WTC11 (cell line): ENCODE measurements at regions not wholly inside any gene's neighbourhood (a gene's known extent, or its start where the extent isn't known, plus 50 kb on each side); places are given as distances from the start of the nearest gene placed in this dataset.

Experiments used
- ATAC-seq: fragments of 200-7000 bp; cut with Tn5 transposase; 2 replicates; pipeline ENCODE4 v1.10.0; 2021; ENCODE audit warnings: mild to moderate bottlenecking, moderate library complexity
- CTCF ChIA-PET: fragments of 300-600 bp; sonication (Branson Sonifier 250); formaldehyde crosslinking; loops from one replicate; lab custom pipeline; 2021; ENCODE audit warnings: antibody characterized with exemption; lab: Charles Lee
- POLR2A ChIA-PET: fragments of 350-600 bp; sonication (Branson Sonifier 250); formaldehyde crosslinking; loops from one replicate; lab custom pipeline; 2021; ENCODE audit warnings: antibody characterized with exemption; lab: Charles Lee
- DNase-seq: peaks from one replicate; pipeline ENCODE4 v3.0.0; 2021; ENCODE audit warnings: low spot score
- H3K27ac Mint-ChIP-seq: 2 replicates; pipeline ENCODE4 v1.8.0; 2021; ENCODE audit warnings: mixed read lengths
- H3K27me3 Mint-ChIP-seq: 2 replicates; pipeline ENCODE4 v1.8.0; 2021; ENCODE audit warnings: low read depth, mild to moderate bottlenecking, moderate library complexity, mixed read lengths
- H3K36me3 Mint-ChIP-seq: 2 replicates; pipeline ENCODE4 v1.8.0; 2021; ENCODE audit warnings: mixed read lengths
- H3K4me1 Mint-ChIP-seq: 2 replicates; pipeline ENCODE4 v1.8.0; 2022; ENCODE audit warnings: mixed read lengths
- H3K4me3 Mint-ChIP-seq: 2 replicates; pipeline ENCODE4 v1.8.0; 2021; ENCODE audit warnings: mild to moderate bottlenecking, moderate library complexity, mixed read lengths
- H3K9me3 Mint-ChIP-seq: 2 replicates; pipeline ENCODE4 v1.8.0; 2021; ENCODE audit warnings: mixed read lengths
- ARID4B ChIP-seq: sonication (generic); formaldehyde crosslinking; IDR thresholded peaks from 2 replicates; pipeline ENCODE4 v1.8.0; 2023; ENCODE audit warnings: missing genetic modification reagents, mild to moderate bottlenecking, borderline replicate concordance
- CBFB ChIP-seq: sonication (generic); formaldehyde crosslinking; IDR thresholded peaks from 2 replicates; pipeline ENCODE4 v1.8.1; 2022; ENCODE audit warnings: mild to moderate bottlenecking, low read depth, missing genetic modification reagents
- CDX4 ChIP-seq: fragments of 250-450 bp; sonication (Bioruptor Pico); IDR thresholded peaks from 2 replicates; pipeline ENCODE4 v1.9.0; 2021; ENCODE audit warnings: moderate library complexity, mild to moderate bottlenecking, inconsistent platforms, borderline replicate concordance
- CTCF ChIP-seq: fragments of 200-600 bp; IDR thresholded peaks from 2 replicates; pipeline ENCODE4 v1.8.0; 2022; ENCODE audit warnings: antibody characterized with exemption
- E2F5 ChIP-seq: sonication (generic); formaldehyde crosslinking; IDR thresholded peaks from 2 replicates; pipeline ENCODE4 v1.8.1; 2022; ENCODE audit warnings: mild to moderate bottlenecking, moderate library complexity, missing genetic modification reagents
- EMX1 ChIP-seq: fragments of 250-450 bp; sonication (Bioruptor Pico); IDR thresholded peaks from 2 replicates; pipeline ENCODE4 v1.8.0; 2021; ENCODE audit warnings: mild to moderate bottlenecking
- OVOL2 ChIP-seq: fragments of 250-450 bp; sonication (Bioruptor Pico); IDR thresholded peaks from 2 replicates; pipeline ENCODE4 v1.9.0; 2021; ENCODE audit warnings: mild to moderate bottlenecking, borderline replicate concordance
- STAT6 ChIP-seq: sonication (generic); formaldehyde crosslinking; conservative IDR thresholded peaks from 2 replicates; pipeline ENCODE4 v1.8.1; 2023; ENCODE audit warnings: mild to moderate bottlenecking, low read depth, missing genetic modification reagents, moderate library complexity
- TCF7 ChIP-seq: sonication (generic); formaldehyde crosslinking; IDR thresholded peaks from 2 replicates; pipeline ENCODE4 v1.8.0; 2022; ENCODE audit warnings: mild to moderate bottlenecking, low read depth, missing genetic modification reagents, moderate library complexity
- TP53 ChIP-seq: sonication (generic); formaldehyde crosslinking; IDR thresholded peaks from 2 replicates; pipeline ENCODE4 v1.8.1; 2023; ENCODE audit warnings: mild to moderate bottlenecking, missing genetic modification reagents
- ZNF281 ChIP-seq: sonication (generic); formaldehyde crosslinking; IDR thresholded peaks from 2 replicates; pipeline ENCODE4 v1.8.0; 2023; ENCODE audit warnings: mild to moderate bottlenecking, missing genetic modification reagents
- ZNF317 ChIP-seq: sonication (generic); formaldehyde crosslinking; IDR thresholded peaks from 2 replicates; pipeline ENCODE4 v1.8.1; 2023; ENCODE audit warnings: low read depth, mild to moderate bottlenecking, moderate library complexity, missing genetic modification reagents, borderline replicate concordance
- ZNF396 ChIP-seq: fragments of 250-450 bp; sonication (Bioruptor Pico); IDR thresholded peaks from 2 replicates; pipeline ENCODE4 v1.8.0; 2021; ENCODE audit warnings: mild to moderate bottlenecking, moderate library complexity, borderline replicate concordance
- TF ChIP-seq, protein P1 (sequence below): fragments of 250-450 bp; sonication (Bioruptor Pico); IDR thresholded peaks from 2 replicates; pipeline ENCODE4 v1.9.0; 2021; ENCODE audit warnings: mild to moderate bottlenecking
- TF ChIP-seq, protein P2 (sequence below): fragments of 250-450 bp; sonication (Bioruptor Pico); conservative IDR thresholded peaks from 2 replicates; pipeline ENCODE4 v1.9.0; 2021; ENCODE audit warnings: mild to moderate bottlenecking
- TF ChIP-seq, protein P3 (sequence below): sonication (generic); formaldehyde crosslinking; IDR thresholded peaks from 2 replicates; pipeline ENCODE4 v1.8.1; 2022; ENCODE audit warnings: low read depth, missing genetic modification reagents, borderline replicate concordance

DNA sequence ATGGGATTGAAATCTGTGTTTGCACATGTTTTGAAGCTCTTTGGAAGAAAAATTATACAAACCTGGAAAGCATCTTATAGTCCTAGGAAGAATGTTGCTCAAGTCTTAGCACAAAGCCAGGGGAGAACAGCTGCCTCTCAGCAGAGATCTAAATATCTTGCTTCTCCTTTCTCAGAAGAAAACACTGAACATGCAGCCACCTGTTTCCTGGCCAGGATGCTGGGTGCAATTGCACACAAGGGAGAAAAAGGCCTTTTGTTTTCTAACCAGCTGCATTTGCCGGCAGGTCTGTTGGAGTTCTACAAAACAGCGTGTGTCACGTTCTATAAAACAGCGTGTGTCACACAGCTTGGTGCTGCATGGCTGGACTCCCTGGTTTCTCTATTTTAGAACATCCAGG is 259.6 kb upstream of the PLD5 start (continued):
- TF ChIP-seq, protein P1, sequence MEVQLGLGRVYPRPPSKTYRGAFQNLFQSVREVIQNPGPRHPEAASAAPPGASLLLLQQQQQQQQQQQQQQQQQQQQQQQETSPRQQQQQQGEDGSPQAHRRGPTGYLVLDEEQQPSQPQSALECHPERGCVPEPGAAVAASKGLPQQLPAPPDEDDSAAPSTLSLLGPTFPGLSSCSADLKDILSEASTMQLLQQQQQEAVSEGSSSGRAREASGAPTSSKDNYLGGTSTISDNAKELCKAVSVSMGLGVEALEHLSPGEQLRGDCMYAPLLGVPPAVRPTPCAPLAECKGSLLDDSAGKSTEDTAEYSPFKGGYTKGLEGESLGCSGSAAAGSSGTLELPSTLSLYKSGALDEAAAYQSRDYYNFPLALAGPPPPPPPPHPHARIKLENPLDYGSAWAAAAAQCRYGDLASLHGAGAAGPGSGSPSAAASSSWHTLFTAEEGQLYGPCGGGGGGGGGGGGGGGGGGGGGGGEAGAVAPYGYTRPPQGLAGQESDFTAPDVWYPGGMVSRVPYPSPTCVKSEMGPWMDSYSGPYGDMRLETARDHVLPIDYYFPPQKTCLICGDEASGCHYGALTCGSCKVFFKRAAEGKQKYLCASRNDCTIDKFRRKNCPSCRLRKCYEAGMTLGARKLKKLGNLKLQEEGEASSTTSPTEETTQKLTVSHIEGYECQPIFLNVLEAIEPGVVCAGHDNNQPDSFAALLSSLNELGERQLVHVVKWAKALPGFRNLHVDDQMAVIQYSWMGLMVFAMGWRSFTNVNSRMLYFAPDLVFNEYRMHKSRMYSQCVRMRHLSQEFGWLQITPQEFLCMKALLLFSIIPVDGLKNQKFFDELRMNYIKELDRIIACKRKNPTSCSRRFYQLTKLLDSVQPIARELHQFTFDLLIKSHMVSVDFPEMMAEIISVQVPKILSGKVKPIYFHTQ: no peak
- TF ChIP-seq ZNF281 (CRISPR knock-in tag) (no peak), ARID4B (no peak), CTCF (no peak), ZNF396 (no peak), CBFB (CRISPR knock-in tag) (no peak), E2F5 (no peak)

DNA sequence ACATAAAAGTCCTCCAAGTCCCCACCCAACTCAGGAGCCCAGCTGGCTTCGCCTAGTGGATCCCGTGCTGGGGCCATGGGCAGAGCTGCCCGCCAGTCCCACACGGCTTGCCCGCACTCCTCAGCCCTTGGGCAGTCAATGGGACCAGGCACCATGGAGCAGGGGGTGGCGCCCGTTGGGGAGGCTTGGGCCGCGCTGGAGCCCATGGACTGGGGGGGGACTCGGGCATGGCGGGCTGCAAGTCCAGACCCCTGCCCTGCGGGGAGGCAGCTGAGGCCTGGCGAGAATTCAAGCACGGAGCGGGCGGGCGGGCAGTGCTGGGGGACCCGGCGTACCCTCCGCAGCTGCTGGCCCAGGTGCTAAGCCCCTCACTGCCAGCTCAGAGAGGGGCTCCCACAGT is 249.8 kb upstream of the PLD5 start:
- Mint-ChIP-seq H3K9me3 (peaks cover 24% of the 10 kb centered on the region), H3K27ac (no peak overlapping the region), H3K27me3 (no peaks in the 10 kb centered on the region), H3K36me3 (peaks cover 16% of the 10 kb centered on the region), H3K4me3 (no peak overlapping the region), H3K4me1 (no peaks in the 10 kb centered on the region)
- ChIA-PET CTCF (no interaction called here), POLR2A (no interaction called here)
- ATAC-seq: no peak
- DNase-seq: no peak
- TF ChIP-seq CDX4 (CRISPR knock-in tag) (no peak), ZNF317 (no peak), STAT6 (no peak), EMX1 (CRISPR knock-in tag) (no peak), TP53 (no peak), OVOL2 (CRISPR knock-in tag) (no peak), TCF7 (CRISPR knock-in tag) (no peak)
- TF ChIP-seq, protein P2, sequence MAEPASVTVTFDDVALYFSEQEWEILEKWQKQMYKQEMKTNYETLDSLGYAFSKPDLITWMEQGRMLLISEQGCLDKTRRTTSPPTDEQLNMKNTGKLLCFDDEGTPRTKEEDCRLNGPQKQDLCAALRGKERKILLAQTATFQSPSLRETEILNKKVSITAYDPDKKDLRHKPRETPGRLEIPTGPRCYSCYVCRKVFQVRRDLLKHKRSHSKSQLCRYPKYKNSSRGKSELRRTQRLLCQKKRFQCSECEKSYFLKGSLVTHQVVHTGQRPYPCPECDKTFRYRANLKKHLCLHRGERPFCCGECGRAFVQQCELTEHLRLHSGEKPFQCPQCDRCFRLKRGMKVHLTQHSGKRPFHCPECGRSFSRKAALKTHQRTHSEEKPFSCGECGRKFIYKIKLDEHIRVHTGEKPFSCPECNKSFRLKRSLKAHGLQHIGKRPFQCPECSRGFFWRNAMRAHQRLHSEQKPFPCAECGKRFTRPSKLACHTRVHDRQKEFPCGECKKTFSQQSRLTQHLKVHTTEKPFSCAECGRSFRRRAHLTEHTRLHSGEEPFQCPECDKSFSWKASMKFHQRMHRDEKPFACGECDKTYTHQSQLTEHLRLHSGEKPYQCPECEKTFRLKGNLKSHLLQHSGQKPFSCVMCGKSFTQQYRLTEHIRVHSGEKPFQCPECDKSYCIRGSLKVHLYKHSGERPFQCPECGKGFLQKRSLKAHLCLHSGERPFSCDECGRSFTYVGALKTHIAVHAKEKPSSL: no peak
- TF ChIP-seq, protein P3, sequence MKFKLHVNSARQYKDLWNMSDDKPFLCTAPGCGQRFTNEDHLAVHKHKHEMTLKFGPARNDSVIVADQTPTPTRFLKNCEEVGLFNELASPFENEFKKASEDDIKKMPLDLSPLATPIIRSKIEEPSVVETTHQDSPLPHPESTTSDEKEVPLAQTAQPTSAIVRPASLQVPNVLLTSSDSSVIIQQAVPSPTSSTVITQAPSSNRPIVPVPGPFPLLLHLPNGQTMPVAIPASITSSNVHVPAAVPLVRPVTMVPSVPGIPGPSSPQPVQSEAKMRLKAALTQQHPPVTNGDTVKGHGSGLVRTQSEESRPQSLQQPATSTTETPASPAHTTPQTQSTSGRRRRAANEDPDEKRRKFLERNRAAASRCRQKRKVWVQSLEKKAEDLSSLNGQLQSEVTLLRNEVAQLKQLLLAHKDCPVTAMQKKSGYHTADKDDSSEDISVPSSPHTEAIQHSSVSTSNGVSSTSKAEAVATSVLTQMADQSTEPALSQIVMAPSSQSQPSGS: no peak
